ENCODE measurements at regions not wholly inside any gene's neighbourhood (a gene's known extent, or its start where the extent isn't known, plus 50 kb on each side); places are given as distances from the start of the nearest gene placed in this dataset.
A peak's percentile ranks its signal among the peaks of the same experiment; 100 is the strongest.
"Not testable (repeated sequence)": the region's sequence is repeated elsewhere in the genome, so short reads cannot be mapped to it uniquely, and the experiment has no call there.

- DNase-seq (ENCODE audit: low read depth), result no peak
Measured at GRCh38 chr10:125554016-125554703, 128.8 kb downstream of the TEX36 start.

GRCh38 chr10:125553091-125553490 is 129.9 kb downstream of the TEX36 start:
- no peak for DNase-seq (ENCODE audit: low read depth)

- DNase-seq (ENCODE audit: low read depth), result no peak
Measured at GRCh38 chr10:125551247-125551646, 131.7 kb downstream of the TEX36 start.

GRCh38 chr10:125550362-125550761 is 132.6 kb downstream of the TEX36 start:
- no peak for DNase-seq (ENCODE audit: low read depth)

- no peak for DNase-seq (ENCODE audit: low read depth)
Measured at GRCh38 chr10:125549653-125550052, 133.3 kb downstream of the TEX36 start.

- no peak for DNase-seq (ENCODE audit: low read depth)
Measured at GRCh38 chr10:125548878-125549277, 134.1 kb downstream of the TEX36 start.

GRCh38 chr10:125548356-125548755 is 134.6 kb downstream of the TEX36 start:
- no peak for DNase-seq (ENCODE audit: low read depth)

- no peak for DNase-seq (ENCODE audit: low read depth)
Measured at GRCh38 chr10:125547010-125547650, 135.8 kb downstream of the TEX36 start.

- no peak for DNase-seq (ENCODE audit: low read depth)
Measured at GRCh38 chr10:125543796-125544195, 139.2 kb downstream of the TEX36 start.

- no peak for DNase-seq (ENCODE audit: low read depth)
Measured at GRCh38 chr10:125538947-125539731, 143.8 kb downstream of the TEX36 start.

- no peak for DNase-seq (ENCODE audit: low read depth)
Measured at GRCh38 chr10:125536236-125536635, 146.7 kb downstream of the TEX36 start.

- DNase-seq (ENCODE audit: low read depth), result no peak
Measured at GRCh38 chr10:125535559-125535958, 147.4 kb downstream of the TEX36 start.

- no peak for DNase-seq (ENCODE audit: low read depth)
Measured at GRCh38 chr10:125534515-125534914, 148.4 kb downstream of the TEX36 start.

GRCh38 chr10:125533866-125534265 is 149.1 kb downstream of the TEX36 start:
- no peak for DNase-seq (ENCODE audit: low read depth)

- DNase-seq (ENCODE audit: low read depth), result no peak
Measured at GRCh38 chr10:125531465-125531864, 151.5 kb downstream of the TEX36 start.

GRCh38 chr10:125523347-125523746 is 159.6 kb downstream of the TEX36 start:
- no peak for DNase-seq (ENCODE audit: low read depth)

GRCh38 chr10:125521721-125522680 is 161.0 kb downstream of the TEX36 start:
- DNase-seq (ENCODE audit: low read depth), result peak; percentile 45

GRCh38 chr10:125520968-125521367 is 162.0 kb downstream of the TEX36 start:
- DNase-seq (ENCODE audit: low read depth), result no peak

GRCh38 chr10:125518397-125518796 is 164.6 kb downstream of the TEX36 start:
- DNase-seq (ENCODE audit: low read depth), result not testable (repeated sequence)

GRCh38 chr10:125515571-125515970 is 167.4 kb downstream of the TEX36 start:
- no peak for DNase-seq (ENCODE audit: low read depth)

- DNase-seq (ENCODE audit: low read depth), result no peak
Measured at GRCh38 chr10:125514206-125515162, 168.5 kb downstream of the TEX36 start.
